GM21786 (cell line): ENCODE measurements at regions not wholly inside any gene's neighbourhood (a gene's known extent, or its start where the extent isn't known, plus 50 kb on each side); places are given as distances from the start of the nearest gene placed in this dataset.
"Not testable (repeated sequence)": the region's sequence is repeated elsewhere in the genome, so short reads cannot be mapped to it uniquely, and the experiment has no call there.

ENCODE experiments used
- ATAC-seq: cut with Tn5 transposase; IDR thresholded peaks from one replicate; pipeline ENCODE4 v1.9.1; 2021; ENCODE audit not compliant: unreplicated experiment

GRCh38 chr6:87772597-87773530 is 70.8 kb upstream of the AKIRIN2 start:
- no peak for ATAC-seq

GRCh38 chr6:87767478-87767877 is 65.4 kb upstream of the AKIRIN2 start:
- ATAC-seq, result no peak

GRCh38 chr6:87766211-87766610 is 64.2 kb upstream of the AKIRIN2 start:
- ATAC-seq, result no peak

GRCh38 chr6:87763901-87764300 is 61.9 kb upstream of the AKIRIN2 start:
- no peak for ATAC-seq

- no peak for ATAC-seq
Observed at GRCh38 chr6:87763276-87763675, 61.2 kb upstream of the AKIRIN2 start.

GRCh38 chr6:87762116-87762515 is 60.1 kb upstream of the AKIRIN2 start:
- no peak for ATAC-seq

- no peak for ATAC-seq
Observed at GRCh38 chr6:87757792-87758191, 55.8 kb upstream of the AKIRIN2 start.

- ATAC-seq, result peak; percentile 94
Observed at GRCh38 chr6:87756858-87757257, 54.8 kb upstream of the AKIRIN2 start.

- no peak for ATAC-seq
Observed at GRCh38 chr6:87755708-87756671, 54.0 kb upstream of the AKIRIN2 start.

GRCh38 chr6:87754828-87755227 is 52.8 kb upstream of the AKIRIN2 start:
- peak; percentile 46 for ATAC-seq

- no peak for ATAC-seq
Observed at GRCh38 chr6:87753131-87753685, 51.2 kb upstream of the AKIRIN2 start.

- not testable (repeated sequence) for ATAC-seq
Observed at GRCh38 chr6:87752503-87752902, 50.5 kb upstream of the AKIRIN2 start.
